ENCODE measurements at regions not wholly inside any gene's neighbourhood (a gene's known extent, or its start where the extent isn't known, plus 50 kb on each side); places are given as distances from the start of the nearest gene placed in this dataset.

- no peak for TF ChIP-seq SIN3A (conservative IDR thresholded peaks at IDR 0.05 in 1 of 2, IDR thresholded peaks at IDR 0.05 in 1 of 2; ENCODE audit: low read depth in 1 of 2, low read length in 2 of 2)
- TF ChIP-seq CEBPB (IDR thresholded peaks at IDR 0.05; ENCODE audit: low read depth, low read length) = no peak
- no peak for TF ChIP-seq CHD1 (IDR thresholded peaks at IDR 0.05; ENCODE audit: low read depth, low read length)
- TF ChIP-seq HDAC6 (IDR thresholded peaks at IDR 0.05; ENCODE audit: low read depth, low read length) = no peak
- TF ChIP-seq USF2 (IDR thresholded peaks at IDR 0.05; ENCODE audit: low read length) = no peak
- no peak for TF ChIP-seq ATF3 (IDR thresholded peaks at IDR 0.05; ENCODE audit: insufficient read depth, low read depth, low read length)
- TF ChIP-seq JUND (IDR thresholded peaks at IDR 0.05; ENCODE audit: low read length) = no peak
- TF ChIP-seq RAD21 (IDR thresholded peaks at IDR 0.05 in 1 of 2, conservative IDR thresholded peaks at IDR 0.05 in 1 of 2; ENCODE audit: low read depth in 2 of 2, low read length in 2 of 2) = no peak
- no peak for TF ChIP-seq PHF8 (conservative IDR thresholded peaks at IDR 0.05; ENCODE audit: low read depth, low read length)
- no peak for TF ChIP-seq BACH1 (IDR thresholded peaks at IDR 0.05; ENCODE audit: low read length)
Observed at GRCh38 chr14:38960946-38961531, 142.0 kb downstream of the SEC23A start (continued).

All from H1 (cell line).